GM23338 (cell line): ENCODE measurements at regions not wholly inside any gene's neighbourhood (a gene's known extent, or its start where the extent isn't known, plus 50 kb on each side); places are given as distances from the start of the nearest gene placed in this dataset.

Source experiments
- ATAC-seq: fragments of 200-7000 bp; cut with Tn5 transposase; 3 replicates; pipeline ENCODE4 v1.9.1; 2020
- DNase-seq: peaks from one replicate; pipeline ENCODE4 v3.0.0-alpha.2; 2015; ENCODE audit warnings: low spot score
- H2AFZ ChIP-seq: fragments of 200-600 bp; sonication (generic); 2 replicates; pipeline ENCODE4 v1.8.0; 2016; ENCODE audit warnings: antibody characterized with exemption, mild to moderate bottlenecking, moderate library complexity
- H3F3A ChIP-seq: fragments of 200-600 bp; sonication (generic); replicated peaks from 2 replicates; pipeline ENCODE4 v1.8.0; 2017; ENCODE audit warnings: antibody characterized with exemption, mixed run types, low read depth
- H3K27ac ChIP-seq: fragments of 200-600 bp; sonication (generic); 2 replicates; pipeline ENCODE4 v1.6.1; 2016; ENCODE audit warnings: low read depth
- H3K27me3 ChIP-seq: fragments of 200-600 bp; sonication (generic); 2 replicates; pipeline ENCODE4 v1.8.0; 2016; ENCODE audit warnings: mild to moderate bottlenecking, mixed run types, moderate library complexity; ENCODE audit not compliant: insufficient read depth
- H3K36me3 ChIP-seq: fragments of 200-600 bp; sonication (generic); 2 replicates; pipeline ENCODE4 v1.8.0; 2016; ENCODE audit warnings: mild to moderate bottlenecking; ENCODE audit not compliant: insufficient read depth
- H3K4me1 ChIP-seq: fragments of 200-600 bp; sonication (generic); 2 replicates; pipeline ENCODE4 v1.8.0; 2016; ENCODE audit warnings: mild to moderate bottlenecking, moderate library complexity; ENCODE audit not compliant: insufficient read depth
- H3K4me2 ChIP-seq: fragments of 200-600 bp; sonication (generic); 2 replicates; pipeline ENCODE4 v1.7.1; 2017; ENCODE audit warnings: mixed run types
- H3K4me3 ChIP-seq: fragments of 200-600 bp; sonication (generic); 2 replicates; pipeline ENCODE4 v1.6.1; 2016; ENCODE audit warnings: mixed run types
- H3K79me2 ChIP-seq: fragments of 200-600 bp; sonication (generic); replicated peaks from 2 replicates; pipeline ENCODE4 v1.8.0; 2017; ENCODE audit warnings: mild to moderate bottlenecking; ENCODE audit not compliant: insufficient read depth
- H3K9me2 ChIP-seq: fragments of 200-600 bp; sonication (generic); 2 replicates; pipeline ENCODE4 v1.8.0; 2017; ENCODE audit not compliant: insufficient read depth
- H4K20me1 ChIP-seq: fragments of 200-600 bp; sonication (generic); replicated peaks from 2 replicates; pipeline ENCODE4 v1.8.0; 2017; ENCODE audit warnings: mild to moderate bottlenecking; ENCODE audit not compliant: insufficient read depth
- H3K27ac Mint-ChIP-seq: 2 replicates; pipeline ENCODE4 v1.8.0; 2020; ENCODE audit warnings: inconsistent platforms, mild to moderate bottlenecking, moderate library complexity, mixed read lengths
- H3K27me3 Mint-ChIP-seq: 3 replicates; pipeline ENCODE4 v1.8.0; 2022; ENCODE audit warnings: low read depth, mild to moderate bottlenecking, moderate library complexity, mixed read lengths, inconsistent platforms; ENCODE audit not compliant: insufficient read depth, poor library complexity
- H3K36me3 Mint-ChIP-seq: 3 replicates; pipeline ENCODE4 v1.8.0; 2021; ENCODE audit warnings: low read depth, mild to moderate bottlenecking, inconsistent platforms, moderate library complexity, mixed read lengths
- H3K4me1 Mint-ChIP-seq: 3 replicates; pipeline ENCODE4 v1.8.0; 2020; ENCODE audit warnings: mild to moderate bottlenecking, inconsistent platforms, mixed read lengths
- H3K4me3 Mint-ChIP-seq: 3 replicates; pipeline ENCODE4 v1.8.0; 2021; ENCODE audit warnings: moderate library complexity, mild to moderate bottlenecking, inconsistent platforms, mixed read lengths
- H3K9me3 Mint-ChIP-seq: 3 replicates; pipeline ENCODE4 v1.8.0; 2020; ENCODE audit warnings: moderate library complexity, mild to moderate bottlenecking, inconsistent platforms, mixed read lengths
- CREB1 ChIP-seq: fragments of 250-450 bp; sonication (Bioruptor Pico); IDR thresholded peaks from 2 replicates; pipeline ENCODE4 v1.5.0; 2020; ENCODE audit warnings: low read depth, mild to moderate bottlenecking, moderate library complexity
- EZH2 ChIP-seq: fragments of 200-600 bp; sonication (generic); IDR thresholded peaks from one replicate; pipeline ENCODE4 v1.8.0; 2017; ENCODE audit warnings: antibody characterized with exemption, mild to moderate bottlenecking, low read depth; ENCODE audit not compliant: unreplicated experiment
- JUNB ChIP-seq: IDR thresholded peaks from one replicate; pipeline ENCODE4 v1.6.1; 2016; ENCODE audit warnings: antibody characterized with exemption; ENCODE audit not compliant: unreplicated experiment
- NANOG ChIP-seq: IDR thresholded peaks from 2 replicates; pipeline ENCODE4 v1.6.1; 2016; ENCODE audit warnings: antibody characterized with exemption, borderline replicate concordance
- POLR2AphosphoS5 ChIP-seq: IDR thresholded peaks from 2 replicates; pipeline ENCODE4 v1.6.1; 2016; ENCODE audit warnings: antibody characterized with exemption, low read depth
- STAT1 ChIP-seq: IDR thresholded peaks from one replicate; pipeline ENCODE4 v1.6.1; 2016; ENCODE audit warnings: antibody characterized with exemption; ENCODE audit not compliant: unreplicated experiment
- TF ChIP-seq, protein P1 (sequence below): fragments of 250-450 bp; sonication (Bioruptor Pico); IDR thresholded peaks from 2 replicates; pipeline ENCODE4 v1.5.0; 2020; ENCODE audit warnings: mild to moderate bottlenecking, moderate library complexity
- TF ChIP-seq, protein P2 (sequence below), 2 experiments: fragments of 200-600 bp in 1 of 2; sonication (generic) in 1 of 2; conservative IDR thresholded peaks; 2 replicates each; pipeline versions ENCODE4 v1.5.1 to v1.6.1; 2016 to 2017; ENCODE audit warnings: antibody characterized with exemption in 2 of 2, low read depth in 2 of 2, mild to moderate bottlenecking in 2 of 2, moderate library complexity in 1 of 2
- TF ChIP-seq, protein P3 (sequence below): IDR thresholded peaks from 2 replicates; pipeline ENCODE4 v1.6.1; 2016; ENCODE audit warnings: antibody characterized with exemption

DNA sequence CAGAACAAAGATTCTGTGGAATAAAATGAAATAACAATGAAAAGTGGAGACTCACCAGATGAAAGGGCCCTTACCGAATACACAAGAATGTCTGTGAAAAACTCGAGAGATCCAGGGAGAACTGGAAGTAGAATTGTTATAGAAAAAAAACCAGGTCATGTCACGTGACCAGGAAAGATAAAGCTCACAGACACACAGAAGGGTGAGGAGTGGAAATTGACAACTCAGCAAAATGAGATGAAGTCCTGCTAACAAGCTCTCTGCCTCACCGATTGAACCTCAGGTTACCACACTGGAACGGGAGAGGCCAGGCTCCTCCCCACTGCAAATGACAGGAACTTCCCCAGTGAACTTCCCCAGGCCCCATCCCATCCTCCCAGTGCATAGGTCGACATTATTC, 1618.0 kb upstream of the PCDH10 start (continued):
- TF ChIP-seq, protein P1, sequence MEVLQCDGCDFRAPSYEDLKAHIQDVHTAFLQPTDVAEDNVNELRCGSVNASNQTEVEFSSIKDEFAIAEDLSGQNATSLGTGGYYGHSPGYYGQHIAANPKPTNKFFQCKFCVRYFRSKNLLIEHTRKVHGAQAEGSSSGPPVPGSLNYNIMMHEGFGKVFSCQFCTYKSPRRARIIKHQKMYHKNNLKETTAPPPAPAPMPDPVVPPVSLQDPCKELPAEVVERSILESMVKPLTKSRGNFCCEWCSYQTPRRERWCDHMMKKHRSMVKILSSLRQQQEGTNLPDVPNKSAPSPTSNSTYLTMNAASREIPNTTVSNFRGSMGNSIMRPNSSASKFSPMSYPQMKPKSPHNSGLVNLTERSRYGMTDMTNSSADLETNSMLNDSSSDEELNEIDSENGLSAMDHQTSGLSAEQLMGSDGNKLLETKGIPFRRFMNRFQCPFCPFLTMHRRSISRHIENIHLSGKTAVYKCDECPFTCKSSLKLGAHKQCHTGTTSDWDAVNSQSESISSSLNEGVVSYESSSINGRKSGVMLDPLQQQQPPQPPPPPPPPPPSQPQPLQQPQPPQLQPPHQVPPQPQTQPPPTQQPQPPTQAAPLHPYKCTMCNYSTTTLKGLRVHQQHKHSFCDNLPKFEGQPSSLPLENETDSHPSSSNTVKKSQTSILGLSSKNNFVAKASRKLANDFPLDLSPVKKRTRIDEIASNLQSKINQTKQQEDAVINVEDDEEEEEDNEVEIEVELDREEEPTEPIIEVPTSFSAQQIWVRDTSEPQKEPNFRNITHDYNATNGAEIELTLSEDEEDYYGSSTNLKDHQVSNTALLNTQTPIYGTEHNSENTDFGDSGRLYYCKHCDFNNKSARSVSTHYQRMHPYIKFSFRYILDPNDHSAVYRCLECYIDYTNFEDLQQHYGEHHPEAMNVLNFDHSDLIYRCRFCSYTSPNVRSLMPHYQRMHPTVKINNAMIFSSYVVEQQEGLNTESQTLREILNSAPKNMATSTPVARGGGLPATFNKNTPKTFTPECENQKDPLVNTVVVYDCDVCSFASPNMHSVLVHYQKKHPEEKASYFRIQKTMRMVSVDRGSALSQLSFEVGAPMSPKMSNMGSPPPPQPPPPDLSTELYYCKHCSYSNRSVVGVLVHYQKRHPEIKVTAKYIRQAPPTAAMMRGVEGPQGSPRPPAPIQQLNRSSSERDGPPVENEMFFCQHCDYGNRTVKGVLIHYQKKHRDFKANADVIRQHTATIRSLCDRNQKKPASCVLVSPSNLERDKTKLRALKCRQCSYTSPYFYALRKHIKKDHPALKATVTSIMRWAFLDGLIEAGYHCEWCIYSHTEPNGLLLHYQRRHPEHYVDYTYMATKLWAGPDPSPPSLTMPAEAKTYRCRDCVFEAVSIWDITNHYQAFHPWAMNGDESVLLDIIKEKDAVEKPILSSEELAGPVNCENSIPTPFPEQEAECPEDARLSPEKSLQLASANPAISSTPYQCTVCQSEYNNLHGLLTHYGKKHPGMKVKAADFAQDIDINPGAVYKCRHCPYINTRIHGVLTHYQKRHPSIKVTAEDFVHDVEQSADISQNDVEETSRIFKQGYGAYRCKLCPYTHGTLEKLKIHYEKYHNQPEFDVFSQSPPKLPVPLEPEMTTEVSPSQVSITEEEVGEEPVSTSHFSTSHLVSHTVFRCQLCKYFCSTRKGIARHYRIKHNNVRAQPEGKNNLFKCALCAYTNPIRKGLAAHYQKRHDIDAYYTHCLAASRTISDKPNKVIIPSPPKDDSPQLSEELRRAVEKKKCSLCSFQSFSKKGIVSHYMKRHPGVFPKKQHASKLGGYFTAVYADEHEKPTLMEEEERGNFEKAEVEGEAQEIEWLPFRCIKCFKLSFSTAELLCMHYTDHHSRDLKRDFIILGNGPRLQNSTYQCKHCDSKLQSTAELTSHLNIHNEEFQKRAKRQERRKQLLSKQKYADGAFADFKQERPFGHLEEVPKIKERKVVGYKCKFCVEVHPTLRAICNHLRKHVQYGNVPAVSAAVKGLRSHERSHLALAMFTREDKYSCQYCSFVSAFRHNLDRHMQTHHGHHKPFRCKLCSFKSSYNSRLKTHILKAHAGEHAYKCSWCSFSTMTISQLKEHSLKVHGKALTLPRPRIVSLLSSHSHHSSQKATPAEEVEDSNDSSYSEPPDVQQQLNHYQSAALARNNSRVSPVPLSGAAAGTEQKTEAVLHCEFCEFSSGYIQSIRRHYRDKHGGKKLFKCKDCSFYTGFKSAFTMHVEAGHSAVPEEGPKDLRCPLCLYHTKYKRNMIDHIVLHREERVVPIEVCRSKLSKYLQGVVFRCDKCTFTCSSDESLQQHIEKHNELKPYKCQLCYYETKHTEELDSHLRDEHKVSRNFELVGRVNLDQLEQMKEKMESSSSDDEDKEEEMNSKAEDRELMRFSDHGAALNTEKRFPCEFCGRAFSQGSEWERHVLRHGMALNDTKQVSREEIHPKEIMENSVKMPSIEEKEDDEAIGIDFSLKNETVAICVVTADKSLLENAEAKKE (CRISPR knock-in tag): no peak
- TF ChIP-seq NANOG (no peak), CREB1 (CRISPR knock-in tag) (no peak)
- TF ChIP-seq, protein P2, sequence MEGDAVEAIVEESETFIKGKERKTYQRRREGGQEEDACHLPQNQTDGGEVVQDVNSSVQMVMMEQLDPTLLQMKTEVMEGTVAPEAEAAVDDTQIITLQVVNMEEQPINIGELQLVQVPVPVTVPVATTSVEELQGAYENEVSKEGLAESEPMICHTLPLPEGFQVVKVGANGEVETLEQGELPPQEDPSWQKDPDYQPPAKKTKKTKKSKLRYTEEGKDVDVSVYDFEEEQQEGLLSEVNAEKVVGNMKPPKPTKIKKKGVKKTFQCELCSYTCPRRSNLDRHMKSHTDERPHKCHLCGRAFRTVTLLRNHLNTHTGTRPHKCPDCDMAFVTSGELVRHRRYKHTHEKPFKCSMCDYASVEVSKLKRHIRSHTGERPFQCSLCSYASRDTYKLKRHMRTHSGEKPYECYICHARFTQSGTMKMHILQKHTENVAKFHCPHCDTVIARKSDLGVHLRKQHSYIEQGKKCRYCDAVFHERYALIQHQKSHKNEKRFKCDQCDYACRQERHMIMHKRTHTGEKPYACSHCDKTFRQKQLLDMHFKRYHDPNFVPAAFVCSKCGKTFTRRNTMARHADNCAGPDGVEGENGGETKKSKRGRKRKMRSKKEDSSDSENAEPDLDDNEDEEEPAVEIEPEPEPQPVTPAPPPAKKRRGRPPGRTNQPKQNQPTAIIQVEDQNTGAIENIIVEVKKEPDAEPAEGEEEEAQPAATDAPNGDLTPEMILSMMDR (conservative IDR thresholded peaks at IDR 0.05; ENCODE audit: low read depth in 2 of 2): no peak
- TF ChIP-seq, protein P3, sequence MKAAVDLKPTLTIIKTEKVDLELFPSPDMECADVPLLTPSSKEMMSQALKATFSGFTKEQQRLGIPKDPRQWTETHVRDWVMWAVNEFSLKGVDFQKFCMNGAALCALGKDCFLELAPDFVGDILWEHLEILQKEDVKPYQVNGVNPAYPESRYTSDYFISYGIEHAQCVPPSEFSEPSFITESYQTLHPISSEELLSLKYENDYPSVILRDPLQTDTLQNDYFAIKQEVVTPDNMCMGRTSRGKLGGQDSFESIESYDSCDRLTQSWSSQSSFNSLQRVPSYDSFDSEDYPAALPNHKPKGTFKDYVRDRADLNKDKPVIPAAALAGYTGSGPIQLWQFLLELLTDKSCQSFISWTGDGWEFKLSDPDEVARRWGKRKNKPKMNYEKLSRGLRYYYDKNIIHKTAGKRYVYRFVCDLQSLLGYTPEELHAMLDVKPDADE: no peak

DNA sequence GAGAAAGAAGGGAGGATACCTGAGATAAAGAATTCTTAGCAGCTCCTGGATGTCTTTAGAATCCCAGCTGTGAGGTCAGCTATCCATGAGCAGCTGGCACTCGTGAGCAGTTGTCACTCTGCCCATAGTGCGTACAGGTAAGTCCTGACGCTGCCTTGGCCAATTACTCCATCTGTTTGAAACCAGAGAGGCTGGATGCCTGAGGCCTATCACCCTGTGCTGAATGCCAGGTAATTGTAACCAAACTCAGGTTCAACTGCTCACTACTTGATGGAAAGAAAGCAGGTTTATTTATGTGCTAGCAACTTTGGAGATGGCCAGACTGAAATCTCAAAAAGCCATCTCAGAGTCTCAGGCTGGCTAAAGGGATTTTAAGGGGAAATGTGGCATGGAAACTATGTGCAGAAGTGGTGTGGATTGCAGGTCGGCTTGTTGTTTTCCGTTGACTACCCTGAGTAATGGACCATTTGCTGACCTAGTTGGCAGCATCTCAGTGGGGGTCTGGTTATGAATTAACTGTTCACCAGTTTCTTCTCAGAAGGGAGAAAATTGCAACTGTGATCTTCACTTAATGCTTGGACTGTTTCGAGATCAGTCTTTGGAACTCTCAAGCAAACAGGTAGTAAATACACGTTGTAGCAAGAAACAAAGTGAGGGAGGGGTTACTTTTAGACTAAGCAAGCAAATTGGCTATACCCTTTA, 1614.0 kb upstream of the PCDH10 start:
- DNase-seq (no peak), ATAC-seq (no peak)
- no peaks in the 10 kb centered on the region for H3K4me1 ChIP-seq
- H3K27ac Mint-ChIP-seq: no peak overlapping the region
- H3K36me3 Mint-ChIP-seq: no peaks in the 10 kb centered on the region
- H3K9me2 ChIP-seq: no peaks in the 10 kb centered on the region
- no peak overlapping the region for H3K4me3 Mint-ChIP-seq
- H3K9me3 Mint-ChIP-seq: no peaks in the 10 kb centered on the region
- H3K36me3 ChIP-seq: no peaks in the 10 kb centered on the region
- H2AFZ ChIP-seq: peak overlapping the region; percentile 72; the same call in 1 of the 2 replicates
- H3F3A ChIP-seq: no peaks in the 10 kb centered on the region
- H4K20me1 ChIP-seq: no peaks in the 10 kb centered on the region
- H3K4me3 ChIP-seq: no peak overlapping the region
- H3K27me3 Mint-ChIP-seq: no peaks in the 10 kb centered on the region
- H3K4me2 ChIP-seq: no peak overlapping the region
- no peaks in the 10 kb centered on the region for H3K4me1 Mint-ChIP-seq
- no peaks in the 10 kb centered on the region for H3K79me2 ChIP-seq
- H3K27me3 ChIP-seq: no peaks in the 10 kb centered on the region
- H3K27ac ChIP-seq: no peak overlapping the region
- TF ChIP-seq, protein P2 (conservative IDR thresholded peaks at IDR 0.05; ENCODE audit: low read depth in 2 of 2): no peak
- no peak for TF ChIP-seq JUNB
- TF ChIP-seq CREB1 (CRISPR knock-in tag): no peak
- no peak for TF ChIP-seq EZH2
- TF ChIP-seq STAT1: no peak
- no peak for TF ChIP-seq POLR2AphosphoS5
- TF ChIP-seq, protein P3: no peak
